ENCODE measurements at regions not wholly inside any gene's neighbourhood (a gene's known extent, or its start where the extent isn't known, plus 50 kb on each side); places are given as distances from the start of the nearest gene placed in this dataset.

DNA sequence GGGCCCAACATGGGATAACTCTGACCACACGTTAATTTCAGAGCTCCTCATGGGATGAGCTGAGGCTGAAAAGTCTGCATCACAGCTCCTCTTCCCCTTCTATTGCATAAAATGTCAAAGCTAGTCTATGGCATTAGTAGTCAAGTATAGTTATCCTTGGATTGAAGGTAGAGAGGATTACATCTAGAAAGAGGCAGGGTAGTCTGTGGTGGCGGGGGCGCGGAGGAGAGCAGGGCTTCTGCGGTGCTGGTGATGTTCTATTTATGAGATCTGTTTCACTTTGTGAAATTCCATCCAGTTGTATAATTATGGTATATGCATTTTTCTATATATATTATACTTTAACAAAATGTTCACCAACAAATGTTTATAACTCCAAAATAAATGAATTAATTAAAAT lies 329.5 kb upstream of the GRAMD2B start:
- TF ChIP-seq CTCF (conservative IDR thresholded peaks at IDR 0.05; ENCODE audit: low read length) (no peak), EZH2phosphoT487 (IDR thresholded peaks at IDR 0.05; ENCODE audit: borderline replicate concordance, low read depth, low read length) (no peak)
